ENCODE measurements at regions not wholly inside any gene's neighbourhood (a gene's known extent, or its start where the extent isn't known, plus 50 kb on each side); places are given as distances from the start of the nearest gene placed in this dataset.

DNA sequence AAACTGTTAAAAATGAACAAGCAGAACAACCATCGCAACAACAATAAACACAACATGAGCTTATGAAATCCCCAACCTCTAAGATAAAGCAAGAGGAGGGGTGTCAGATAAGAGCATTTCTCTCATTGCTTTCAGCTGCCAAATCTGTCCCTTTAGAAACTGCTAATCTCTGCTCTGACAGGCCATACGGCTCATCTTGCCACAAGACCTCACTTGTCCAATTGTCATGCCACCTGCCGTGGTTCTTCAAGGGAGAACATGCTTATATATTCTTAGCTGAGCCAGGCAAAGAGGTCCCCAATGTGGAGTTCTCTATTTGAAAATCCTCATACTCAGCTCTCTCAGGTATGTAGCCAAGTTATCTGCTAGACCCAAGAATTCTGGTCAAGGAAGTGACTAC, 405.0 kb upstream of the TNC start:
- no peaks in the 10 kb centered on the region for H3K36me3 ChIP-seq

DNA sequence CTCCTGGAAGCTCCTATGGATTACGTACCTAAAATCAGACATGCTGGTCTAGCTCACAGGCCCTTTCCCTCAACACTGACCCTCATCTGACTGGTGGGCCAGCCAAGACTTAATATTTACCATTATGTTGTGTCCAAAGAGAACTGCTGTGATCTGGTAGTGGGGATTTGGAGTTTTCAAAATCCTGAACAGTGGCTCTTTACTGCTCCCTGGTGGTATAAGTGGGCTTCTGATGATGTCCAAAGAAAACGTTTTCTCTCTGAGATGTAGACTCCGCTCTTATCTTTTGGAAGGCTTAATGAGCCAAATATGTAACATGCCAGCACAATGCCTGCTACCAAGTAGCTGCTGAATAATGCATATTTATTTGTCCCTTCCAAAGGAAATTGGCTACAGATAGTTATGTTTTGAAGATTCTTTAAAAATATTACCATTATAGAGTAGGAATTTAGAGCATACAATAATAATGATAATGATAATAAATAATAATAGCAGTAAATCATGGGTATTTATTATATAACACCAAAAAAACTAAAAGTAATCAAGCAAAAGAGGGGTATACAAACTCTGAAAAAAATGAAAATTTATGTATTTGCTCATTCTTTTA, 406.6 kb upstream of the TNC start:
- Histone ChIP-seq H3K4me3 (no peak overlapping the region), H3K9me3 (no peaks in the 10 kb centered on the region), H3K27ac (no peak overlapping the region), H3K36me3 (no peaks in the 10 kb centered on the region), H3K27me3 (no peaks in the 10 kb centered on the region), H3K4me1 (ENCODE audit: insufficient read depth) (no peaks in the 10 kb centered on the region)
- WGBS, 3 donors, result 11 to 13% (median 13%) methylated on average over 3 of the region's 3 CpGs
- no peak for DNase-seq
- no peak for TF ChIP-seq EP300 (IDR thresholded peaks at IDR 0.05)
- no peak for TF ChIP-seq POLR2A (IDR thresholded peaks at IDR 0.05)
- no peak for TF ChIP-seq CTCF (IDR thresholded peaks at IDR 0.05)
- intact Hi-C loops (cut with DNase I), result loop anchor here in 1 of 4 donors (2.0 kb wide), 1 partner anchor 788 kb away; no protein-coding TSS in a partner anchor

More for the DNA sequence above, 405.0 kb upstream of the TNC start:
- DNase-seq, result no peak
- Histone ChIP-seq H3K9me3 (no peaks in the 10 kb centered on the region), H3K27ac (no peak overlapping the region), H3K4me3 (no peak overlapping the region), H3K4me1 (ENCODE audit: insufficient read depth) (no peaks in the 10 kb centered on the region), H3K27me3 (no peaks in the 10 kb centered on the region)
- TF ChIP-seq CTCF (IDR thresholded peaks at IDR 0.05), result no peak
- no peak for TF ChIP-seq POLR2A (IDR thresholded peaks at IDR 0.05)
- no peak for TF ChIP-seq EP300 (IDR thresholded peaks at IDR 0.05)
- 84 to 90% (median 87%) methylated on average over 3 of the region's 3 CpGs for WGBS, 3 donors
- intact Hi-C loops (cut with DNase I), result no loop called here

GRCh38 chr9:115525111-115526058, 407.4 kb upstream of the TNC start:
- Histone ChIP-seq H3K4me1 (ENCODE audit: insufficient read depth) (no peaks in the 10 kb centered on the region), H3K36me3 (no peaks in the 10 kb centered on the region), H3K27ac (no peak overlapping the region), H3K4me3 (no peak overlapping the region), H3K27me3 (no peaks in the 10 kb centered on the region), H3K9me3 (no peaks in the 10 kb centered on the region)
- 12 to 22% (median 15%) methylated on average over 7 of the region's 7 CpGs for WGBS, 3 donors
- no peak for TF ChIP-seq POLR2A (IDR thresholded peaks at IDR 0.05)
- DNase-seq, result no peak
- intact Hi-C loops (cut with DNase I), result loop anchor here in 1 of 4 donors (2.0 kb wide), 1 partner anchor 789 kb away; no protein-coding TSS in a partner anchor

DNA sequence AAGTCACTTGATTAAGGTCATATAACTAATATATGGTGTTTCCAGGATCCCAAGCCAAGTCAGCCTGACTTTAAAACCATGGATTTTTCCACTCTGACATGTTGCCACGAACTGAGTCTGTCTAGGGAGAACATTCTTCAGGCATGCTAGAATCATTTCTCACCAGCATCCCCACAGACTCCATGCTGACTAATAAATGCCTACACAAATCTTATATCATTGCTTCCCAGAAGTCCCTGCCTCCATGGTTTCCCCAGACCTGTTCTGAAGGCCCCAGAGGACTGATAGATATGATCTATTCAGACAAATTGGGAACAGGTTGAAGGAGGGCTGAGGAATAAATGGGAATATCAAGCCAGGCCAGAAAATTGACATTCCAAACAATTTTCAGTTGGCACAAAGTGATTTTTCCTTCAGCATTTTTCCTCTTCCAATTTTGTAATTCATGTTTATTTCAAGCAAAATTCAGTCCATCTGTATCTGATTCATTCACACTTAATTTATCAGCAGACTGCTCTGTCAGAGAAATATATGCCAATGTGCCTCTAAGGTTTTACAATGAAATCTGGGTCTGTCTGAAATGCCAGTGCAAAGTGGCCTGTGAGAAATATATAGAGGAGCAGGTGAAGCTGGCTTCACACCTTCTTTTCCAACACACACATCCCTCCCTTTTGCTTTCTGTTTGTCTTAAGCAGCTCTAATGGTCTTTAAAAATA, 413.6 kb upstream of the TNC start:
- no peak for TF ChIP-seq CTCF (IDR thresholded peaks at IDR 0.05)
- TF ChIP-seq POLR2A (IDR thresholded peaks at IDR 0.05), result no peak
- no peak for TF ChIP-seq EP300 (IDR thresholded peaks at IDR 0.05)
- Histone ChIP-seq H3K9me3 (no peaks in the 10 kb centered on the region), H3K27me3 (no peaks in the 10 kb centered on the region), H3K4me3 (no peak overlapping the region), H3K27ac (no peak overlapping the region), H3K4me1 (ENCODE audit: insufficient read depth) (no peaks in the 10 kb centered on the region), H3K36me3 (no peaks in the 10 kb centered on the region)
- intact Hi-C loops (cut with DNase I), result loop anchor here in 1 of 4 donors (5.0 kb wide), 1 partner anchor 106 kb away; no protein-coding TSS in a partner anchor
- no peak for DNase-seq
- 57 to 71% (median 60%) methylated on average over 1 of the region's 1 CpG for WGBS, 3 donors
